H1 (cell line): ENCODE measurements at regions not wholly inside any gene's neighbourhood (a gene's known extent, or its start where the extent isn't known, plus 50 kb on each side); places are given as distances from the start of the nearest gene placed in this dataset.

ENCODE experiments used
- ATF3 ChIP-seq: IDR thresholded peaks from 2 replicates; pipeline ENCODE4 v1.6.1; 2011; ENCODE audit warnings: low read depth, mild to moderate bottlenecking, low read length; ENCODE audit not compliant: insufficient read depth
- BCL11A ChIP-seq, 2 experiments: IDR thresholded peaks; one replicate each; pipeline ENCODE4 v1.6.1; 2011; ENCODE audit warnings: low read depth in 2 of 2, low read length in 2 of 2, mild to moderate bottlenecking in 2 of 2
- CBX5 ChIP-seq: fragments of 300-800, 300-1000 bp; sonication (generic); IDR thresholded peaks from 2 replicates; pipeline ENCODE4 v1.7.1; 2016; ENCODE audit warnings: antibody characterized with exemption, low read length, low read depth
- CHD1 ChIP-seq: IDR thresholded peaks from 2 replicates; pipeline ENCODE4 v1.6.1; 2012; ENCODE audit warnings: low read depth, low read length, improper control_type of control experiment
- CREB1 ChIP-seq: IDR thresholded peaks from 2 replicates; pipeline ENCODE4 v1.6.1; 2012; ENCODE audit warnings: inconsistent platforms
- CTCF ChIP-seq, 3 experiments: IDR thresholded peaks; 1 replicate in 2 of 3; 2 replicates in 1 of 3; pipeline versions ENCODE4 v1.5.1 to v1.6.1; 2011; ENCODE audit warnings: low read length in 3 of 3, mild to moderate bottlenecking in 3 of 3, inconsistent platforms in 2 of 3, low read depth in 1 of 3, moderate library complexity in 1 of 3; ENCODE audit not compliant: insufficient read depth in 1 of 3; ENCODE audit errors: control extremely low read depth in 1 of 3
- EP300 ChIP-seq, 2 experiments: IDR thresholded peaks; 1 replicate in 1 of 2; 2 replicates in 1 of 2; pipeline ENCODE4 v1.6.1; 2011 to 2012; ENCODE audit warnings: low read depth in 2 of 2, low read length in 2 of 2, mild to moderate bottlenecking in 2 of 2, borderline replicate concordance in 1 of 2, inconsistent platforms in 1 of 2, moderate library complexity in 1 of 2
- FOSL1 ChIP-seq: IDR thresholded peaks from 2 replicates; pipeline ENCODE4 v1.6.1; 2011; ENCODE audit warnings: mild to moderate bottlenecking, low read depth, low read length, moderate library complexity; ENCODE audit not compliant: insufficient read depth
- GTF2F1 ChIP-seq: IDR thresholded peaks from 2 replicates; pipeline ENCODE4 v1.6.1; 2012; ENCODE audit warnings: low read depth, low read length, improper control_type of control experiment, borderline replicate concordance
- POLR2AphosphoS5 ChIP-seq: IDR thresholded peaks from 2 replicates; pipeline ENCODE4 v1.6.1; 2011; ENCODE audit warnings: low read depth, low read length
- SP1 ChIP-seq: IDR thresholded peaks from 2 replicates; pipeline ENCODE4 v1.6.1; 2011; ENCODE audit warnings: low read depth, low read length
- TCF12 ChIP-seq: IDR thresholded peaks from 2 replicates; pipeline ENCODE4 v1.6.1; 2011; ENCODE audit warnings: low read depth, mild to moderate bottlenecking, low read length
- TEAD4 ChIP-seq: IDR thresholded peaks from 2 replicates; pipeline ENCODE4 v1.6.1; 2012; ENCODE audit warnings: low read depth, low read length, inconsistent platforms, mixed read lengths
- YY1 ChIP-seq: IDR thresholded peaks from 2 replicates; pipeline ENCODE4 v1.6.1; 2011; ENCODE audit warnings: low read depth, mild to moderate bottlenecking, low read length

DNA sequence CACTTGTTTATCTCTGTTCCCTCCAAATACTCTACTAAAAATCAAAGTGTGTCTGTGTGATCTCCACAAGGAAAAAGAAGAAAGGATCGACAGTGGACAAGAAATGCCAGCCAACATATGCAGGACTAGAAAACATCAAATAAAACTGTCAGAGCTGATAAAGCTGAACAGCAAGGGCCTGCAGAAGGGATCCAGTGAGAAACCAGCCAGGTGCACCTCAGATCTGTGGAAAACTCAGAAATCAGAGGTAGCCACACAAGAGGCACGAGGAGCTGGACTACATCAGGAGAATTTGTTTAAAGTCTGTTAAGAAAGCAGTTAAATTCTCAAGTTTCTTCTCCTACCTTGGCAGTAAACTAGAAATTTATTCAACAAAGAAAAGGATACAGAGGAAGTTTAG is 135.2 kb downstream of the SUCLG1 start:
- TF ChIP-seq CTCF (IDR thresholded peaks at IDR 0.05; ENCODE audit: control extremely low read depth in 1 of 3, insufficient read depth in 1 of 3, low read depth in 1 of 3, low read length in 3 of 3) (no peak), POLR2AphosphoS5 (no peak), ATF3 (no peak), BCL11A (IDR thresholded peaks at IDR 0.05; ENCODE audit: low read depth in 2 of 2, low read length in 2 of 2) (no peak), FOSL1 (no peak), CHD1 (no peak), TCF12 (no peak), YY1 (no peak), CBX5 (no peak), TEAD4 (no peak), GTF2F1 (no peak), EP300 (IDR thresholded peaks at IDR 0.05; ENCODE audit: borderline replicate concordance in 1 of 2, low read depth in 2 of 2, low read length in 2 of 2) (no peak), SP1 (no peak), CREB1 (no peak)
